ENCODE measurements at regions not wholly inside any gene's neighbourhood (a gene's known extent, or its start where the extent isn't known, plus 50 kb on each side); places are given as distances from the start of the nearest gene placed in this dataset.

DNA sequence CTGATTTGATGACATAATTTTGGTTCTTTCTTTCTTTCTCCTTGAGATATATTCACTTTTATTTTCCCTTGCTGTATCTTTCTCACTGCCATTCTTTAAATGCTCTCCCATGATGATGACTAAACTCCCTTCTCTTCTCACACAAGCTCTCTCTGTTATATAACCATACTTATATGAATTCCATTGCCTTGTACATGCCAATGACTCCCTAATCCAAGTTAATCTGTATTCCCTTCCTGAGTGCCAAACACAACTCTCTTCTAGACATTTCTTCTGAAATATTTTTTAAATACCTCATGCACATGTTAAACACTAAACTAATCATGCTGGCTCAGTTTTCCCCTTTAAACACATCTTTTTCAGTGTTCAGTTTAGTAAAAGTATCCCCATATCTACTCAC, 62.2 kb upstream of the ST8SIA4 start:
- no peak for DNase-seq
- POLR2A ChIA-PET, result no interaction called here
- no peak overlapping the region for H3K27ac Mint-ChIP-seq

More for the DNA sequence above, 62.2 kb upstream of the ST8SIA4 start:
- no peaks in the 10 kb centered on the region for H3K4me1 Mint-ChIP-seq
- CTCF ChIA-PET, result no interaction called here
- no peak overlapping the region for H3K4me3 Mint-ChIP-seq
- no peaks in the 10 kb centered on the region for H3K36me3 Mint-ChIP-seq (ENCODE audit: low read depth)
- H3K27me3 Mint-ChIP-seq, result peaks cover 3% of the 10 kb centered on the region
- H3K9me3 Mint-ChIP-seq, result peaks cover 5% of the 10 kb centered on the region
